Chondrocyte (in vitro differentiated cells): ENCODE measurements at regions not wholly inside any gene's neighbourhood (a gene's known extent, or its start where the extent isn't known, plus 50 kb on each side); places are given as distances from the start of the nearest gene placed in this dataset.

Experiments
- DNase-seq: peaks from one replicate; pipeline ENCODE4 v3.0.0; 2021; ENCODE audit warnings: mixed read lengths, low spot score
- H3K27ac Mint-ChIP-seq: one replicate; pipeline ENCODE4 v1.8.0; 2021; ENCODE audit warnings: mild to moderate bottlenecking, moderate library complexity, mixed read lengths; ENCODE audit not compliant: unreplicated experiment
- H3K27me3 Mint-ChIP-seq: 2 replicates; pipeline ENCODE4 v1.8.0; 2021; ENCODE audit warnings: low read depth, mixed read lengths
- H3K36me3 Mint-ChIP-seq: 2 replicates; pipeline ENCODE4 v1.8.0; 2021; ENCODE audit warnings: low read depth, mixed read lengths
- H3K4me1 Mint-ChIP-seq: 2 replicates; pipeline ENCODE4 v1.8.0; 2021; ENCODE audit warnings: low read depth, mild to moderate bottlenecking, mixed read lengths
- H3K4me3 Mint-ChIP-seq: one replicate; pipeline ENCODE4 v1.8.0; 2021; ENCODE audit warnings: mild to moderate bottlenecking, moderate library complexity, mixed read lengths; ENCODE audit not compliant: unreplicated experiment
- H3K9me3 Mint-ChIP-seq: 2 replicates; pipeline ENCODE4 v1.8.0; 2021; ENCODE audit warnings: low read depth, mixed read lengths
- CTCF ChIP-seq: fragments of 200-600 bp; sonication (generic); IDR thresholded peaks from 2 replicates; pipeline ENCODE4 v1.5.0; 2021; ENCODE audit warnings: antibody characterized with exemption, mild to moderate bottlenecking, moderate library complexity

GRCh38 chr4:120299631-120300030, 233.0 kb upstream of the MAD2L1 start:
- Mint-ChIP-seq H3K4me1 (no peaks in the 10 kb centered on the region), H3K27me3 (no peaks in the 10 kb centered on the region), H3K36me3 (no peaks in the 10 kb centered on the region), H3K9me3 (peaks cover 12% of the 10 kb centered on the region), H3K27ac (no peak overlapping the region), H3K4me3 (no peak overlapping the region)
- no peak for DNase-seq
- TF ChIP-seq CTCF = no peak

- DNase-seq = no peak
- Mint-ChIP-seq H3K36me3 (no peaks in the 10 kb centered on the region), H3K27me3 (no peaks in the 10 kb centered on the region), H3K27ac (no peak overlapping the region), H3K9me3 (peaks cover 6% of the 10 kb centered on the region), H3K4me1 (peaks cover 9% of the 10 kb centered on the region), H3K4me3 (no peak overlapping the region)
- no peak for TF ChIP-seq CTCF
Measured at GRCh38 chr4:120293341-120293740, 226.7 kb upstream of the MAD2L1 start.

GRCh38 chr4:120291541-120291940, 224.9 kb upstream of the MAD2L1 start:
- Mint-ChIP-seq H3K9me3 (no peaks in the 10 kb centered on the region), H3K4me3 (no peak overlapping the region), H3K27me3 (no peaks in the 10 kb centered on the region), H3K4me1 (peaks cover 9% of the 10 kb centered on the region), H3K27ac (no peak overlapping the region), H3K36me3 (no peaks in the 10 kb centered on the region)
- no peak for DNase-seq
- TF ChIP-seq CTCF = no peak

GRCh38 chr4:120290553-120290952, 223.9 kb upstream of the MAD2L1 start:
- Mint-ChIP-seq H3K9me3 (no peaks in the 10 kb centered on the region), H3K27ac (no peak overlapping the region)
- TF ChIP-seq CTCF = no peak

GRCh38 chr4:120286813-120287212, 220.2 kb upstream of the MAD2L1 start:
- no peak overlapping the region for H3K27ac Mint-ChIP-seq
- no peaks in the 10 kb centered on the region for H3K4me1 Mint-ChIP-seq
- TF ChIP-seq CTCF = peak; percentile 50
- peaks cover 4% of the 10 kb centered on the region for H3K27me3 Mint-ChIP-seq
- H3K9me3 Mint-ChIP-seq = no peaks in the 10 kb centered on the region
- no peak for DNase-seq
- no peaks in the 10 kb centered on the region for H3K36me3 Mint-ChIP-seq
- no peak overlapping the region for H3K4me3 Mint-ChIP-seq

More at GRCh38 chr4:120290553-120290952, 223.9 kb upstream of the MAD2L1 start:
- H3K4me3 Mint-ChIP-seq = no peak overlapping the region
- no peaks in the 10 kb centered on the region for H3K36me3 Mint-ChIP-seq
- peaks cover 9% of the 10 kb centered on the region for H3K4me1 Mint-ChIP-seq
- H3K27me3 Mint-ChIP-seq = no peaks in the 10 kb centered on the region
- no peak for DNase-seq
